ENCODE measurements at regions not wholly inside any gene's neighbourhood (a gene's known extent, or its start where the extent isn't known, plus 50 kb on each side); places are given as distances from the start of the nearest gene placed in this dataset.

- TF ChIP-seq EZH2 (IDR thresholded peaks at IDR 0.05; ENCODE audit: insufficient read depth, low read length) (no peak), CTCF (IDR thresholded peaks at IDR 0.05; ENCODE audit: insufficient read depth, low read depth, low read length) (no peak)
- no peak overlapping the region for H3K4me2 ChIP-seq (ENCODE audit: low read length)
- Mint-ChIP-seq H3K27me3 (ENCODE audit: low read depth, unreplicated experiment) (no peaks in the 10 kb centered on the region), H3K4me3 (ENCODE audit: unreplicated experiment) (no peak overlapping the region), H3K9me3 (ENCODE audit: unreplicated experiment) (no peaks in the 10 kb centered on the region), H3K4me1 (ENCODE audit: low read depth, unreplicated experiment) (no peaks in the 10 kb centered on the region), H3K36me3 (ENCODE audit: low read depth, unreplicated experiment) (no peaks in the 10 kb centered on the region), H3K27ac (ENCODE audit: unreplicated experiment) (no peak overlapping the region)
- no peak overlapping the region for H2AFZ ChIP-seq (ENCODE audit: low read depth, low read length)
- no peak overlapping the region for H3K4me3 ChIP-seq (ENCODE audit: insufficient read depth, low read depth, low read length)
- no peak overlapping the region for H3K9ac ChIP-seq (ENCODE audit: low read length)
- no peaks in the 10 kb centered on the region for H4K20me1 ChIP-seq (ENCODE audit: insufficient read depth, low read length)
- no peaks in the 10 kb centered on the region for H3K36me3 ChIP-seq (ENCODE audit: insufficient read depth, low read length)
- H3K4me1 ChIP-seq (ENCODE audit: insufficient read depth, low read length): no peaks in the 10 kb centered on the region
- H3K9me3 ChIP-seq (ENCODE audit: insufficient read depth, low read depth, low read length): no peaks in the 10 kb centered on the region
- DNase-seq (ENCODE audit: low read depth) (no peak), FAIRE-seq (no peak)
- no peaks in the 10 kb centered on the region for H3K79me2 ChIP-seq (ENCODE audit: insufficient read depth, low read length)
- no peaks in the 10 kb centered on the region for H3K27me3 ChIP-seq (ENCODE audit: insufficient read depth, low read length)
- no peak overlapping the region for H3K27ac ChIP-seq (ENCODE audit: low read depth, low read length)
Observed at GRCh38 chr3:31178467-31178866, 284.0 kb upstream of the GADL1 start.

GRCh38 chr3:31179768-31180167 lies 285.3 kb upstream of the GADL1 start:
- Histone ChIP-seq H2AFZ (ENCODE audit: low read depth, low read length) (no peak overlapping the region), H3K27ac (ENCODE audit: low read depth, low read length) (no peak overlapping the region), H3K36me3 (ENCODE audit: insufficient read depth, low read length) (no peaks in the 10 kb centered on the region), H3K9me3 (ENCODE audit: insufficient read depth, low read depth, low read length) (no peaks in the 10 kb centered on the region), H3K4me2 (ENCODE audit: low read length) (no peak overlapping the region), H3K79me2 (ENCODE audit: insufficient read depth, low read length) (no peaks in the 10 kb centered on the region), H3K9ac (ENCODE audit: low read length) (no peak overlapping the region), H4K20me1 (ENCODE audit: insufficient read depth, low read length) (no peaks in the 10 kb centered on the region), H3K27me3 (ENCODE audit: insufficient read depth, low read length) (no peaks in the 10 kb centered on the region), H3K4me1 (ENCODE audit: insufficient read depth, low read length) (no peaks in the 10 kb centered on the region), H3K4me3 (ENCODE audit: insufficient read depth, low read depth, low read length) (no peak overlapping the region)
- DNase-seq (ENCODE audit: low read depth): no peak
- H3K27ac Mint-ChIP-seq (ENCODE audit: unreplicated experiment): no peak overlapping the region
- H3K4me3 Mint-ChIP-seq (ENCODE audit: unreplicated experiment): no peak overlapping the region
- no peaks in the 10 kb centered on the region for H3K36me3 Mint-ChIP-seq (ENCODE audit: low read depth, unreplicated experiment)
- H3K9me3 Mint-ChIP-seq (ENCODE audit: unreplicated experiment): no peaks in the 10 kb centered on the region
- no peak for FAIRE-seq
- peaks cover 2% of the 10 kb centered on the region for H3K4me1 Mint-ChIP-seq (ENCODE audit: low read depth, unreplicated experiment)
- H3K27me3 Mint-ChIP-seq (ENCODE audit: low read depth, unreplicated experiment): no peaks in the 10 kb centered on the region
- TF ChIP-seq CTCF (IDR thresholded peaks at IDR 0.05; ENCODE audit: insufficient read depth, low read depth, low read length): no peak
- TF ChIP-seq EZH2 (IDR thresholded peaks at IDR 0.05; ENCODE audit: insufficient read depth, low read length): no peak

GRCh38 chr3:31180274-31180673 lies 285.8 kb upstream of the GADL1 start:
- Histone ChIP-seq H3K27ac (ENCODE audit: low read depth, low read length) (no peak overlapping the region), H2AFZ (ENCODE audit: low read depth, low read length) (no peak overlapping the region), H3K27me3 (ENCODE audit: insufficient read depth, low read length) (no peaks in the 10 kb centered on the region), H3K4me3 (ENCODE audit: insufficient read depth, low read depth, low read length) (no peak overlapping the region), H3K4me2 (ENCODE audit: low read length) (no peak overlapping the region), H3K9ac (ENCODE audit: low read length) (no peak overlapping the region), H3K4me1 (ENCODE audit: insufficient read depth, low read length) (no peaks in the 10 kb centered on the region), H4K20me1 (ENCODE audit: insufficient read depth, low read length) (no peaks in the 10 kb centered on the region), H3K9me3 (ENCODE audit: insufficient read depth, low read depth, low read length) (no peaks in the 10 kb centered on the region), H3K79me2 (ENCODE audit: insufficient read depth, low read length) (no peaks in the 10 kb centered on the region), H3K36me3 (ENCODE audit: insufficient read depth, low read length) (no peaks in the 10 kb centered on the region)
- Mint-ChIP-seq H3K9me3 (ENCODE audit: unreplicated experiment) (no peaks in the 10 kb centered on the region), H3K4me3 (ENCODE audit: unreplicated experiment) (no peak overlapping the region), H3K4me1 (ENCODE audit: low read depth, unreplicated experiment) (peaks cover 7% of the 10 kb centered on the region), H3K27me3 (ENCODE audit: low read depth, unreplicated experiment) (no peaks in the 10 kb centered on the region), H3K36me3 (ENCODE audit: low read depth, unreplicated experiment) (no peaks in the 10 kb centered on the region), H3K27ac (ENCODE audit: unreplicated experiment) (no peak overlapping the region)
- FAIRE-seq (no peak), DNase-seq (ENCODE audit: low read depth) (no peak)
- no peak for TF ChIP-seq CTCF (IDR thresholded peaks at IDR 0.05; ENCODE audit: insufficient read depth, low read depth, low read length)
- TF ChIP-seq EZH2 (IDR thresholded peaks at IDR 0.05; ENCODE audit: insufficient read depth, low read length): no peak
